Tibial nerve (tissue), 4 donors: ENCODE measurements at regions not wholly inside any gene's neighbourhood (a gene's known extent, or its start where the extent isn't known, plus 50 kb on each side); places are given as distances from the start of the nearest gene placed in this dataset.

Source experiments
- DNase-seq, 2 donors: peaks; one replicate each; pipeline ENCODE4 v3.0.0-alpha.2; 2019; ENCODE audit warnings: low spot score in 2 of 2
- H3K27ac ChIP-seq, 4 donors: fragments of 200-600 bp; sonication (generic) in 3 of 4; one replicate each; pipeline ENCODE4 v1.5.1; 2017 to 2019; ENCODE audit warnings: mild to moderate bottlenecking in 1 of 4
- H3K27me3 ChIP-seq, 2 donors: fragments of 200-600 bp; sonication (generic) in 1 of 2; one replicate each; pipeline versions ENCODE4 v1.5.1 to v1.6.0; 2017 to 2019
- H3K36me3 ChIP-seq, 3 donors: fragments of 200-600 bp; sonication (generic); one replicate each; pipeline ENCODE4 v1.5.1; 2018 to 2019
- H3K4me1 ChIP-seq, 4 donors: fragments of 200-600 bp; sonication (generic) in 3 of 4; one replicate each; pipeline ENCODE4 v1.5.1; 2017 to 2019
- H3K4me3 ChIP-seq, 4 donors: fragments of 200-600 bp; sonication (generic) in 3 of 4; one replicate each; pipeline ENCODE4 v1.5.1; 2017 to 2019; ENCODE audit warnings: mild to moderate bottlenecking in 1 of 4, moderate library complexity in 1 of 4
- H3K9me3 ChIP-seq, 4 donors: fragments of 200-600 bp; sonication (generic) in 3 of 4; one replicate each; pipeline ENCODE4 v1.5.1; 2017 to 2019
- EP300 ChIP-seq, 2 donors: sonication (generic); formaldehyde crosslinking; IDR thresholded peaks; one replicate each; pipeline ENCODE4 v1.6.1; 2017; ENCODE audit warnings: antibody characterized with exemption in 2 of 2, mild to moderate bottlenecking in 1 of 2
- POLR2A ChIP-seq, 2 donors: fragments of 450-650 bp; IDR thresholded peaks; one replicate each; pipeline ENCODE4 v1.6.1; 2017; ENCODE audit warnings: antibody characterized with exemption in 2 of 2, mild to moderate bottlenecking in 2 of 2, moderate library complexity in 2 of 2
- WGBS, 2 donors: methylation state at CpG; one replicate each; pipeline ENCODE4 v1.1.5; 2018; 5-methylcytosine and 5-hydroxymethylcytosine counted together
- TF ChIP-seq, protein P1 (sequence below), 5 experiments: fragments of 200-600 bp in 3 of 5; fragments of 450-650 bp in 2 of 5; sonication (generic) in 3 of 5; IDR thresholded peaks; one replicate each; pipeline ENCODE4 v1.5.1; 2016 to 2019; ENCODE audit warnings: antibody characterized with exemption in 5 of 5, mild to moderate bottlenecking in 3 of 5, moderate library complexity in 2 of 5

DNA sequence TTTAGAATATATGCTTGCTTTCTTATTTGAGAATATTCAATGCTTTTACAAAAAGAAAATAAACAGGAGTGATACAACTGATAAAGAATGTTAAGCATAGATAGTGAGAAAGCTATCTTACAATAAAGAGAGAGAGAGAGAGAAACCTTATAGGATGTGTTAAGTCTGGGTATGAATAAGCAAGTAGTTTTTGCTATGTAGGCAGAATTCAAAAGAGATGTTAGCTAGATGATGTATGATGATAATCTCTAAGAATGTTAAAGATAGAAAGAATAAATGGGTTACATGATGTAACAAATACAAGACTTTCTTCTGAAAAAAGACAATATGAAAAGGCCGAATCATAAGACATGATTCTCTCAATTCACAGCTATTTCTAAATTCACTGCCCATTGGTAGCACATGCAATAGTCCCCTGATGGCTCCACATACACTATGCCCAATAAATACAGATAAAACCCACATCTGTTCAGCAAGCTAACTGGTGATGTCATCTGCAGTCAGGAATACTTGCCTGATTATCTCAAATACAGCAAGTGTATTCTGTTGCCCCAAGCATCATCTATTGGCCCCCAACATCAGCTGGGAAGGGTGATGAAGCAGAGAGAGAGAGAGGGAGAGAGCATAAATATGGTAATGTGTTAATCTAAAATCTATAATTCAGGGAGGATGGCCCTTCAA lies 169.2 kb upstream of the LYSMD4 start:
- Histone ChIP-seq H3K9me3 (no peaks in the 10 kb centered on the region), H3K4me1 (no peaks in the 10 kb centered on the region), H3K27me3 (no peaks in the 10 kb centered on the region), H3K27ac (no peak overlapping the region), H3K36me3 (peaks cover 0 to under 1% (median 0%) of the 10 kb centered on the region in 3 donors), H3K4me3 (no peak overlapping the region)
- WGBS, 2 donors, result 88 to 89% methylated on average over 1 of the region's 1 CpG
- TF ChIP-seq, protein P1, sequence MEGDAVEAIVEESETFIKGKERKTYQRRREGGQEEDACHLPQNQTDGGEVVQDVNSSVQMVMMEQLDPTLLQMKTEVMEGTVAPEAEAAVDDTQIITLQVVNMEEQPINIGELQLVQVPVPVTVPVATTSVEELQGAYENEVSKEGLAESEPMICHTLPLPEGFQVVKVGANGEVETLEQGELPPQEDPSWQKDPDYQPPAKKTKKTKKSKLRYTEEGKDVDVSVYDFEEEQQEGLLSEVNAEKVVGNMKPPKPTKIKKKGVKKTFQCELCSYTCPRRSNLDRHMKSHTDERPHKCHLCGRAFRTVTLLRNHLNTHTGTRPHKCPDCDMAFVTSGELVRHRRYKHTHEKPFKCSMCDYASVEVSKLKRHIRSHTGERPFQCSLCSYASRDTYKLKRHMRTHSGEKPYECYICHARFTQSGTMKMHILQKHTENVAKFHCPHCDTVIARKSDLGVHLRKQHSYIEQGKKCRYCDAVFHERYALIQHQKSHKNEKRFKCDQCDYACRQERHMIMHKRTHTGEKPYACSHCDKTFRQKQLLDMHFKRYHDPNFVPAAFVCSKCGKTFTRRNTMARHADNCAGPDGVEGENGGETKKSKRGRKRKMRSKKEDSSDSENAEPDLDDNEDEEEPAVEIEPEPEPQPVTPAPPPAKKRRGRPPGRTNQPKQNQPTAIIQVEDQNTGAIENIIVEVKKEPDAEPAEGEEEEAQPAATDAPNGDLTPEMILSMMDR (IDR thresholded peaks at IDR 0.05), result no peak
- TF ChIP-seq EP300 (IDR thresholded peaks at IDR 0.05), result no peak
- no peak for TF ChIP-seq POLR2A (IDR thresholded peaks at IDR 0.05)
- no peak for DNase-seq

DNA sequence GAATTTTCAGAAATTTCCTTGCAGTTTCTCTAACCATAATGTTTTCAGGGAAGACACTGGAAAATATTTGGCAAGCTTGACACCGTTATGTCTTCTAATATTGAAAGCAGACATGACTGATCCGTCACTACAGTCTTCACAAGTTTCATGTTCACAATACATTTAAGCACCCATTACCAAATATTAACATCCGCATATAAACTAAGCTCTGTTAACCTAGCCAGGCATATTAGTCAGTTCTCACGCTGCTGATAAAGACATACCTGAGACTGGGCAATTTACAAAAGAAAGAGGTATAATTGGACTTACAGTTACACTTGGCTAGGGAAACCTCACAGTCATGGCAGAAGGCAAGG lies 162.7 kb upstream of the LYSMD4 start:
- no peak for DNase-seq
- TF ChIP-seq POLR2A (IDR thresholded peaks at IDR 0.05), result no peak
- TF ChIP-seq, protein P1 (IDR thresholded peaks at IDR 0.05), result no peak
- no peak for TF ChIP-seq EP300 (IDR thresholded peaks at IDR 0.05)
- WGBS, 2 donors, result 95% methylated on average over 4 of the region's 4 CpGs
- Histone ChIP-seq H3K9me3 (no peaks in the 10 kb centered on the region), H3K4me1 (no peaks in the 10 kb centered on the region), H3K27me3 (no peaks in the 10 kb centered on the region), H3K4me3 (no peak overlapping the region), H3K27ac (no peak overlapping the region), H3K36me3 (peaks cover 0 to 6% (median 0%) of the 10 kb centered on the region in 3 donors)

DNA sequence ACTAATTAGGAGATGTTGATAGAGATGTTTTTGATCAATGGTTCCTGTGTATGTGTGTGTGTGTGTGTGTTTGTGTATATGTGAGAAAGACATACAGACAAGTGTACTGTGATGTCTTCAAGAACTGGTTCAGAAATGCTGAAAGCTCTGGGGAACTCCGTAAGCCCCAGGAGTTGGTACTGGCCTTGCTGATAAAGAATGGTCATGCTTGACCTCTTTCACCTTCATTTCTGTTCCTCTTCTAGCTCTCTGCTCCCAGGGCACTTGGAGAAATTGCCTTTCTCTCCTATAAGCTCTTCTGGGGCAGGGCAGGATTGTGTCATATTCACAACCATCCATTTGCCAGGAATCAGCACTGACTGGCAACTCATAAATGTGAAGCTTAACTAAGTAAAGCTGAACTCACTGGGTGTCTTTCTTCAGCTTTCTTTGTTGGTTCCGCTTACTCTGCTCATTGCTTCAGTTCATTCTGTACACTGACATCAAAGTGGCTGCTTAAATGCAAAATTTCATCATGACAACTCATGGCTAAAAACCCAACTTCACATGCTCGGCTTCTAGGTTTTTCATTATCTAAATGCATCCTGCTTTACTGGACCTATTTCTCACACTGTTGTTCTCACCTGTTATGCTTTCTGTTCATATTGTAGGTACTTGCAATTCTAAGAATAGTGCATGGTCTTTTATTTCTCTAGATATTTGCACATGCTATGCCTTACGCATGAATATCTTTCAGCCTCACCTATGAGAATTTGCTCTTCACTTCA lies 162.1 kb upstream of the LYSMD4 start:
- WGBS, 2 donors, result 88 to 91% methylated on average over 4 of the region's 4 CpGs

DNA sequence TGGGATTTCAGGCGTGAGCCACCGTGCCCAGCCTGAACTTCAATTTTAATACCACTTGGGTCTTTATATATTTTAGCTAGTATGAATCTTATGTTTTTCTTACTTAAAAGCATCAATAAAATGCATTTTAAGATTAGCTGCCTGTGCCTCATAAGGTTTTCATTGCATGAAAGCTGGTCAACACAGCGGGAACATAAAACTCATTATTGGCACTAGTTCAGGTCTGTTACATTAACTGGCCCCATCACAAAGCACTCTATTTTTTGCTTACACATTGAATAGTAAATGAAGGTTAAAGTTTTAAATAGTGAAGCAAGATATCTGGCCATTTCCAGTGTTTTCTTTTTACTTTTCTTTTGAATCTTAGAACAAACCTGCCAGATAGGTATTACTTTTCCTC lies 145.6 kb upstream of the LYSMD4 start:
- 83 to 88% methylated on average over 3 of the region's 3 CpGs for WGBS, 2 donors
- TF ChIP-seq, protein P1 (IDR thresholded peaks at IDR 0.05), result no peak
- TF ChIP-seq POLR2A (IDR thresholded peaks at IDR 0.05), result no peak
- no peak for TF ChIP-seq EP300 (IDR thresholded peaks at IDR 0.05)
- H3K9me3 ChIP-seq, result no peaks in the 10 kb centered on the region

More for the DNA sequence above, 162.1 kb upstream of the LYSMD4 start:
- no peak for DNase-seq
- no peak overlapping the region for H3K4me3 ChIP-seq
- no peaks in the 10 kb centered on the region for H3K9me3 ChIP-seq
- H3K4me1 ChIP-seq, result no peaks in the 10 kb centered on the region
- TF ChIP-seq POLR2A (IDR thresholded peaks at IDR 0.05) (no peak), EP300 (IDR thresholded peaks at IDR 0.05) (no peak)
- TF ChIP-seq, protein P1 (IDR thresholded peaks at IDR 0.05), result no peak
- no peak overlapping the region for H3K27ac ChIP-seq
- no peaks in the 10 kb centered on the region for H3K27me3 ChIP-seq
- peaks cover 0 to 6% (median 0%) of the 10 kb centered on the region in 3 donors for H3K36me3 ChIP-seq

DNA sequence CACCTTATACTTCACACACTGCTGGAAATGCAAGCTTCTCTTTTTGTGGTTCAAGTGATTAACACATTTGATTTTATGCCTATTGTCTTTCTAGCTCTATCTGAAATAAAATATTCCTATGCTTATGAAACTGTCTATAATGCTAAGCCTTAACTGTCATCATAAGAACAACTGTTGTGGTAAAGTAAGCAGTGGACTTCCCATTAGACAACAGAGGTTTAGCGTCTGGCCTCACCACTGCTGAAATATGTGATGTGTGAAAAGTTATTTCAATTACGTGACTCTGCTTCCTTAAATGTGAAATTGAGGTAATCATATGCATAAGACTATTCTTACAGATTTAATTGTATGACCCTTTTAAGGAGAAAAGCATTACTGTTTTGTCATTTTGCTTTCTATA lies 140.2 kb upstream of the LYSMD4 start:
- Histone ChIP-seq H3K27ac (no peak overlapping the region), H3K9me3 (no peaks in the 10 kb centered on the region), H3K27me3 (no peaks in the 10 kb centered on the region), H3K4me3 (no peak overlapping the region), H3K4me1 (no peaks in the 10 kb centered on the region), H3K36me3 (no peaks in the 10 kb centered on the region)
- DNase-seq, result no peak
- 84% methylated on average over 2 of the region's 2 CpGs for whole genome bisulfite sequencing, 2 donors
- TF ChIP-seq POLR2A (IDR thresholded peaks at IDR 0.05), result no peak
- no peak for TF ChIP-seq EP300 (IDR thresholded peaks at IDR 0.05)
- TF ChIP-seq, protein P1 (IDR thresholded peaks at IDR 0.05), result no peak

More for the DNA sequence above, 145.6 kb upstream of the LYSMD4 start:
- no peak overlapping the region for H3K27ac ChIP-seq
- no peaks in the 10 kb centered on the region for H3K36me3 ChIP-seq
- H3K27me3 ChIP-seq, result no peaks in the 10 kb centered on the region
- no peak for DNase-seq
- no peaks in the 10 kb centered on the region for H3K4me1 ChIP-seq
- no peak overlapping the region for H3K4me3 ChIP-seq
